ENCODE measurements at regions not wholly inside any gene's neighbourhood (a gene's known extent, or its start where the extent isn't known, plus 50 kb on each side); places are given as distances from the start of the nearest gene placed in this dataset.
"Not testable (repeated sequence)": the region's sequence is repeated elsewhere in the genome, so short reads cannot be mapped to it uniquely, and the experiment has no call there.

GRCh38 chr7:152956006-152956405 is 196.5 kb downstream of the ACTR3B start:
- no peak overlapping the region for H3K4me2 ChIP-seq (ENCODE audit: low read length)
- DNase-seq (ENCODE audit: low spot score), result no peak
- no peaks in the 10 kb centered on the region for H3K36me3 ChIP-seq (ENCODE audit: insufficient read depth, low read length)
- no peaks in the 10 kb centered on the region for H3K79me2 ChIP-seq (ENCODE audit: insufficient read depth, low read depth, low read length)
- ChIA-PET POLR2A (no interaction called here), CTCF (ENCODE audit: unreplicated experiment) (no interaction called here)
- no peak overlapping the region for H3K4me3 ChIP-seq (ENCODE audit: low read depth, low read length, poor library complexity, severe bottlenecking)
- no TSS peak for BruUV-seq (replicated peaks)
- H3K9me2 ChIP-seq (ENCODE audit: insufficient read depth, low read length), result no peaks in the 10 kb centered on the region
- no peaks in the 10 kb centered on the region for H3K4me1 ChIP-seq (ENCODE audit: insufficient read depth, low read length, poor library complexity, severe bottlenecking)
- TF ChIP-seq EZH2phosphoT487 (IDR thresholded peaks at IDR 0.05; ENCODE audit: borderline replicate concordance, low read depth, low read length), result no peak
- TF ChIP-seq, protein P1, sequence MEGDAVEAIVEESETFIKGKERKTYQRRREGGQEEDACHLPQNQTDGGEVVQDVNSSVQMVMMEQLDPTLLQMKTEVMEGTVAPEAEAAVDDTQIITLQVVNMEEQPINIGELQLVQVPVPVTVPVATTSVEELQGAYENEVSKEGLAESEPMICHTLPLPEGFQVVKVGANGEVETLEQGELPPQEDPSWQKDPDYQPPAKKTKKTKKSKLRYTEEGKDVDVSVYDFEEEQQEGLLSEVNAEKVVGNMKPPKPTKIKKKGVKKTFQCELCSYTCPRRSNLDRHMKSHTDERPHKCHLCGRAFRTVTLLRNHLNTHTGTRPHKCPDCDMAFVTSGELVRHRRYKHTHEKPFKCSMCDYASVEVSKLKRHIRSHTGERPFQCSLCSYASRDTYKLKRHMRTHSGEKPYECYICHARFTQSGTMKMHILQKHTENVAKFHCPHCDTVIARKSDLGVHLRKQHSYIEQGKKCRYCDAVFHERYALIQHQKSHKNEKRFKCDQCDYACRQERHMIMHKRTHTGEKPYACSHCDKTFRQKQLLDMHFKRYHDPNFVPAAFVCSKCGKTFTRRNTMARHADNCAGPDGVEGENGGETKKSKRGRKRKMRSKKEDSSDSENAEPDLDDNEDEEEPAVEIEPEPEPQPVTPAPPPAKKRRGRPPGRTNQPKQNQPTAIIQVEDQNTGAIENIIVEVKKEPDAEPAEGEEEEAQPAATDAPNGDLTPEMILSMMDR (conservative IDR thresholded peaks at IDR 0.05; ENCODE audit: low read length), result 0 out of 2 replicates have a peak, but pooled peaks have one; percentile 35
- no peaks in the 10 kb centered on the region for H4K20me1 ChIP-seq (ENCODE audit: insufficient read depth, low read length)
- intact Hi-C loops (cut with micrococcal nuclease; ENCODE audit: unreplicated experiment), result no loop called here
- H2AFZ ChIP-seq (ENCODE audit: low read length), result no peak overlapping the region
- H3K9me3 ChIP-seq (ENCODE audit: low read length), result no peaks in the 10 kb centered on the region
- no peak overlapping the region for H3K27ac ChIP-seq (ENCODE audit: low read depth, low read length, poor library complexity, severe bottlenecking)

DNA sequence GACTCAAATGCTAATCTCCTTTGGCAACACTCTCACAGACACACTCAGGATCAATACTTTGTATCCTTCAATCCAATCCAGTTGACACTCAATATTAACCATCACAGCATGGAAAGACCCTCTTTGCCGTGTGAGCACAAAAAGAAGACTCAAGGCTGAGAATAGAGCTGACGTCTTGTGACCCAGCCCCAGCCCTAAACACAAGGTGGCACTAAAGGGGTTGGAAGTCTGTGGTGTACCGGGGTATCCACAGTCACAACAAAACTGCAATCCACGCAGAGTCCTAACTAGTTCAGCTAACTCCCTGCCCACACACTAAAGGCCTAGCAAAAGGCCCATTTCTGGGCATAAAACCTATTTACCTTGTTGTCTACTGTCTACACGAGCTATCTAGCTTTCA is 200.1 kb downstream of the ACTR3B start:
- TF ChIP-seq EZH2phosphoT487 (IDR thresholded peaks at IDR 0.05; ENCODE audit: borderline replicate concordance, low read depth, low read length), result no peak
- TF ChIP-seq, protein P1 (conservative IDR thresholded peaks at IDR 0.05; ENCODE audit: low read length), result no peak
- DNase-seq (ENCODE audit: low spot score), result no peak
- intact Hi-C loops (cut with micrococcal nuclease; ENCODE audit: unreplicated experiment), result no loop called here
- Histone ChIP-seq H4K20me1 (ENCODE audit: insufficient read depth, low read length) (no peaks in the 10 kb centered on the region), H3K4me1 (ENCODE audit: insufficient read depth, low read length, poor library complexity, severe bottlenecking) (no peaks in the 10 kb centered on the region), H3K9me3 (ENCODE audit: low read length) (no peaks in the 10 kb centered on the region), H3K27ac (ENCODE audit: low read depth, low read length, poor library complexity, severe bottlenecking) (no peak overlapping the region), H3K36me3 (ENCODE audit: insufficient read depth, low read length) (no peaks in the 10 kb centered on the region), H3K4me2 (ENCODE audit: low read length) (no peak overlapping the region), H3K79me2 (ENCODE audit: insufficient read depth, low read depth, low read length) (no peaks in the 10 kb centered on the region), H3K9me2 (ENCODE audit: insufficient read depth, low read length) (no peaks in the 10 kb centered on the region), H2AFZ (ENCODE audit: low read length) (no peak overlapping the region), H3K4me3 (ENCODE audit: low read depth, low read length, poor library complexity, severe bottlenecking) (no peak overlapping the region)
- no TSS peak for BruUV-seq (replicated peaks)
- ChIA-PET POLR2A (no interaction called here), CTCF (ENCODE audit: unreplicated experiment) (no interaction called here)

GRCh38 chr7:152961796-152962195 is 202.2 kb downstream of the ACTR3B start:
- H3K79me2 ChIP-seq (ENCODE audit: insufficient read depth, low read depth, low read length); H2AFZ ChIP-seq (ENCODE audit: low read length); BruUV-seq (replicated peaks); H3K4me1 ChIP-seq (ENCODE audit: insufficient read depth, low read length, poor library complexity, severe bottlenecking); CTCF ChIA-PET (ENCODE audit: unreplicated experiment); H3K27ac ChIP-seq (ENCODE audit: low read depth, low read length, poor library complexity, severe bottlenecking); H3K4me2 ChIP-seq (ENCODE audit: low read length); H3K36me3 ChIP-seq (ENCODE audit: insufficient read depth, low read length); intact Hi-C loops (cut with micrococcal nuclease; ENCODE audit: unreplicated experiment); H4K20me1 ChIP-seq (ENCODE audit: insufficient read depth, low read length); DNase-seq (ENCODE audit: low spot score); H3K4me3 ChIP-seq (ENCODE audit: low read depth, low read length, poor library complexity, severe bottlenecking); H3K9me2 ChIP-seq (ENCODE audit: insufficient read depth, low read length); POLR2A ChIA-PET; H3K9me3 ChIP-seq (ENCODE audit: low read length): not testable (repeated sequence)
